Kidney epithelial cell (primary cell): ENCODE measurements at regions not wholly inside any gene's neighbourhood (a gene's known extent, or its start where the extent isn't known, plus 50 kb on each side); places are given as distances from the start of the nearest gene placed in this dataset.

Experiments
- DNase-seq: peaks from one replicate; pipeline ENCODE4 v3.0.0-alpha.2; 2010; ENCODE audit warnings: low read depth
- H3K27me3 ChIP-seq: 2 replicates; pipeline ENCODE4 v1.6.0; 2011; ENCODE audit warnings: low read length; ENCODE audit not compliant: control insufficient read depth, insufficient read depth
- H3K36me3 ChIP-seq: 2 replicates; pipeline ENCODE4 v1.5.1; 2011; ENCODE audit warnings: low read length; ENCODE audit not compliant: control insufficient read depth, insufficient read depth
- H3K4me3 ChIP-seq: 2 replicates; pipeline ENCODE4 v1.5.1; 2011; ENCODE audit warnings: low read depth, mild to moderate bottlenecking, control low read depth, low read length
- TF ChIP-seq, protein P1 (sequence below): IDR thresholded peaks from 2 replicates; pipeline ENCODE4 v1.5.1; 2011; ENCODE audit warnings: mild to moderate bottlenecking, moderate library complexity, low read length, control low read depth, inconsistent platforms; ENCODE audit not compliant: insufficient read depth, poor library complexity, severe bottlenecking

- Histone ChIP-seq H3K4me3 (no peak overlapping the region), H3K36me3 (no peaks in the 10 kb centered on the region)
- TF ChIP-seq, protein P1, sequence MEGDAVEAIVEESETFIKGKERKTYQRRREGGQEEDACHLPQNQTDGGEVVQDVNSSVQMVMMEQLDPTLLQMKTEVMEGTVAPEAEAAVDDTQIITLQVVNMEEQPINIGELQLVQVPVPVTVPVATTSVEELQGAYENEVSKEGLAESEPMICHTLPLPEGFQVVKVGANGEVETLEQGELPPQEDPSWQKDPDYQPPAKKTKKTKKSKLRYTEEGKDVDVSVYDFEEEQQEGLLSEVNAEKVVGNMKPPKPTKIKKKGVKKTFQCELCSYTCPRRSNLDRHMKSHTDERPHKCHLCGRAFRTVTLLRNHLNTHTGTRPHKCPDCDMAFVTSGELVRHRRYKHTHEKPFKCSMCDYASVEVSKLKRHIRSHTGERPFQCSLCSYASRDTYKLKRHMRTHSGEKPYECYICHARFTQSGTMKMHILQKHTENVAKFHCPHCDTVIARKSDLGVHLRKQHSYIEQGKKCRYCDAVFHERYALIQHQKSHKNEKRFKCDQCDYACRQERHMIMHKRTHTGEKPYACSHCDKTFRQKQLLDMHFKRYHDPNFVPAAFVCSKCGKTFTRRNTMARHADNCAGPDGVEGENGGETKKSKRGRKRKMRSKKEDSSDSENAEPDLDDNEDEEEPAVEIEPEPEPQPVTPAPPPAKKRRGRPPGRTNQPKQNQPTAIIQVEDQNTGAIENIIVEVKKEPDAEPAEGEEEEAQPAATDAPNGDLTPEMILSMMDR: no peak
Observed at GRCh38 chr1:239682046-239682445, 295.7 kb downstream of the CHRM3 start.

DNA sequence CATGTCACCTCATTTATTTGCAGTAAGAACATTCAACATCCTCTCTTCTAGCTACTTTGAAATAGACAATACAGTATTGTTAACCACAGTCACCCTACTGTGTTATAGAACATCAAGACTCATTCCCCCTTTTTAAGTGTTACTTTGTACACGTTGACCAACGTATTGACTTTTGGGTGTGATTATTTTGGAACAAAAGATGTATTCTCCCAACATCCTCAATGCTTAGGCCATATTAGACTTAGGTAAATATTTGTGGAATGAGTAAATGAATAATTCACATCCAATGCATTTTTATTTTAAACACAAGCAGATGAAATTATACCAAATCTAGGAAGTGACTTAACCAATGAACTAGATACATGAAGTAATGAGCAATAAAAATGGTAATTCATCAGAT is 296.6 kb downstream of the CHRM3 start:
- H3K27me3 ChIP-seq: no peaks in the 10 kb centered on the region
- DNase-seq: no peak
- H3K36me3 ChIP-seq: no peaks in the 10 kb centered on the region
- TF ChIP-seq, protein P1: no peak
- H3K4me3 ChIP-seq: no peak overlapping the region

More at GRCh38 chr1:239682046-239682445, 295.7 kb downstream of the CHRM3 start:
- no peak for DNase-seq
- no peaks in the 10 kb centered on the region for H3K27me3 ChIP-seq

DNA sequence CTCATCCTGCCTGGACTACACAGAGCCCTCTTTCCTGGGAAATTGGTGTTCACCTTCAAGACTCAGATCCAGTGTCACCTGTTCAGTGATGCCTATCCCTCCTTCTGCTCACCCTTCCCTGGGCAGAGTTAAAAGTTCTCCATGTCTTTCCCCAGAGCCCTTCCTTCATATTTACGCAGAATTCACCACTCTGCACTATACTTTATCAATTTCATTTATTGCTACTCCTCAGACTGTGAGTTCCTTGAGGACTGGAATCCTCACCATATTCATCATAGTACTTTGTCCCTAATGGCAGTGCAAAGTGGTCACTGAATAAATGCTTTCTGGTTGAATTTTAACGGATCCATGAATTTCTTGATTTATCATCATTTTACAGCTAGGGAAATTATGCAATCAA is 300.0 kb downstream of the CHRM3 start:
- H3K4me3 ChIP-seq: no peak overlapping the region
- TF ChIP-seq, protein P1: no peak
- no peaks in the 10 kb centered on the region for H3K27me3 ChIP-seq
- no peaks in the 10 kb centered on the region for H3K36me3 ChIP-seq
- DNase-seq: no peak

DNA sequence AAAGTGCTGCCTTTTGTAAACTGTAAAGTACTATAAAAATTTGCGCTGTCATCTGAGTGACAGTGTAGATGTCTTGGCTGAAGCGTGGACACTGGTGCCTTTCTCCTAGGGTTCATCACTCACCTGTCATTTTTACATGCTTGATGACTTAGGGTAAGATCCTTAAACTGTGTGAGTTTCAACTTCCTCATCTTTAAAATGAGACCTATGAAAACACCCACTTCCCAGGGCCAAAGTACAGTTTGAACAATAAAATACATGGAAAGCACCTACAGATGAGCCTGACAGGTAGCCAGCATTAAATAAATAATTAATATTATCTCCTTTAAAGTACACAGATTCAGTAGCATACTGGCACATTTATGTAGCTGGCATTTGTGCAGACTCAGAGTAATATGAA is 309.9 kb downstream of the CHRM3 start:
- no peaks in the 10 kb centered on the region for H3K36me3 ChIP-seq
- no peaks in the 10 kb centered on the region for H3K27me3 ChIP-seq
- H3K4me3 ChIP-seq: no peak overlapping the region
- TF ChIP-seq, protein P1: no peak
- DNase-seq: no peak

GRCh38 chr1:239700667-239701066 is 314.3 kb downstream of the CHRM3 start:
- TF ChIP-seq, protein P1: no peak
- Histone ChIP-seq H3K27me3 (no peaks in the 10 kb centered on the region), H3K36me3 (no peaks in the 10 kb centered on the region), H3K4me3 (no peak overlapping the region)
- no peak for DNase-seq

DNA sequence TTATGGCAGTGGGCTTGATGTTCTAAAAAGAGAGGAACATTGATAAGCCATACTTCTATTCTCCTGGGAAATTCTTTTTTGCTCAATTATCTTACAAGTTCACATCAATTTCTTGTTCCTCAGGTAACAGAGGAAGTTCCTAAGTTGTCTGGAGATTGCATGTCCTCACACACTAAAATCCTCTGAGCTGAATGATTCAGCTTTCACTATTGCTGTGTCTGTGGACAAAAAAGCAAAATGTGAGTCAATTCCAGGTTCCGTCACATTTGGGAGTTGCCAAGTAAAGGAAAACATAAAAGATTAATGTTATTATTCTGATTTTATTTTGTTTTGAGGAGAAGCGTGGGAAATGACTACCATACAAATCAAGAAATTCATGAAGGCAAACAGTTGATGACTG is 316.7 kb downstream of the CHRM3 start:
- DNase-seq: no peak
- TF ChIP-seq, protein P1: no peak
- Histone ChIP-seq H3K36me3 (no peaks in the 10 kb centered on the region), H3K4me3 (no peak overlapping the region), H3K27me3 (no peaks in the 10 kb centered on the region)
